ENCODE measurements at regions not wholly inside any gene's neighbourhood (a gene's known extent, or its start where the extent isn't known, plus 50 kb on each side); places are given as distances from the start of the nearest gene placed in this dataset.

GRCh38 chr5:24059716-24060115 lies 552.3 kb downstream of the PRDM9 start:
- TF ChIP-seq JUN (IDR thresholded peaks at IDR 0.05) (no peak), CTCF (IDR thresholded peaks at IDR 0.05) (no peak), CHD2 (IDR thresholded peaks at IDR 0.05; ENCODE audit: low read length, partially characterized antibody) (no peak), PHF8 (IDR thresholded peaks at IDR 0.05; ENCODE audit: borderline replicate concordance, low read depth) (no peak), POLR2A (IDR thresholded peaks at IDR 0.05; ENCODE audit: low read length) (no peak), KDM1A (IDR thresholded peaks at IDR 0.05; ENCODE audit: low read depth) (no peak), BHLHE40 (IDR thresholded peaks at IDR 0.05; ENCODE audit: low read depth, low read length) (no peak), HOXB5 (CRISPR knock-in tag; IDR thresholded peaks at IDR 0.05) (no peak), GATA3 (IDR thresholded peaks at IDR 0.05; ENCODE audit: borderline replicate concordance) (no peak), SMC3 (IDR thresholded peaks at IDR 0.05) (no peak)
